ENCODE measurements at regions not wholly inside any gene's neighbourhood (a gene's known extent, or its start where the extent isn't known, plus 50 kb on each side); places are given as distances from the start of the nearest gene placed in this dataset.

GRCh38 chr5:67306965-67307607, 110.5 kb upstream of the CD180 start (continued):
- TF ChIP-seq MLX (CRISPR knock-in tag; IDR thresholded peaks at IDR 0.05) (no peak), ZNF423 (CRISPR knock-in tag; IDR thresholded peaks at IDR 0.05) (no peak), ATF6 (CRISPR knock-in tag; IDR thresholded peaks at IDR 0.05) (no peak)

- ATAC-seq: no peak
- peaks cover 11% of the 10 kb centered on the region for H3K9me3 Mint-ChIP-seq
- ChIA-PET CTCF (no interaction called here), POLR2A (no interaction called here)
- no peak for DNase-seq (ENCODE audit: low spot score)
- no peak overlapping the region for H3K4me3 Mint-ChIP-seq
- TF ChIP-seq RORB (CRISPR knock-in tag; IDR thresholded peaks at IDR 0.05) (no peak), TCF7 (CRISPR knock-in tag; IDR thresholded peaks at IDR 0.05; ENCODE audit: low read depth) (no peak), ZNF512 (CRISPR knock-in tag; IDR thresholded peaks at IDR 0.05; ENCODE audit: borderline replicate concordance) (no peak), CDX4 (CRISPR knock-in tag; IDR thresholded peaks at IDR 0.05; ENCODE audit: borderline replicate concordance) (no peak), NR2C2 (CRISPR knock-in tag; IDR thresholded peaks at IDR 0.05) (no peak), FOXP1 (CRISPR knock-in tag; IDR thresholded peaks at IDR 0.05; ENCODE audit: borderline replicate concordance) (no peak), FOXK1 (CRISPR knock-in tag; IDR thresholded peaks at IDR 0.05) (no peak), ZNF138 (CRISPR knock-in tag; conservative IDR thresholded peaks at IDR 0.05) (no peak), SP1 (CRISPR knock-in tag; conservative IDR thresholded peaks at IDR 0.05) (no peak), STAT6 (CRISPR knock-in tag; conservative IDR thresholded peaks at IDR 0.05; ENCODE audit: low read depth) (no peak), AFF4 (CRISPR knock-in tag; IDR thresholded peaks at IDR 0.05; ENCODE audit: borderline replicate concordance) (no peak), PRRX2 (CRISPR knock-in tag; IDR thresholded peaks at IDR 0.05) (no peak), TEAD4 (CRISPR knock-in tag; IDR thresholded peaks at IDR 0.05) (no peak), ATF1 (CRISPR knock-in tag; IDR thresholded peaks at IDR 0.05) (no peak), IRF2 (CRISPR knock-in tag; IDR thresholded peaks at IDR 0.05; ENCODE audit: borderline replicate concordance, low read depth) (no peak), ZNF671 (CRISPR knock-in tag; IDR thresholded peaks at IDR 0.05) (no peak), USF1 (CRISPR knock-in tag; IDR thresholded peaks at IDR 0.05) (no peak)
- peaks cover 3% of the 10 kb centered on the region; the same call in 1 of the 2 replicates for H3K4me1 Mint-ChIP-seq
- H3K36me3 Mint-ChIP-seq: peaks cover 3% of the 10 kb centered on the region; the same call in 1 of the 2 replicates
- no peak overlapping the region for H3K27ac Mint-ChIP-seq
- no peaks in the 10 kb centered on the region; the same call in 1 of the 2 replicates for H3K27me3 Mint-ChIP-seq (ENCODE audit: low read depth)
Measured at GRCh38 chr5:67305913-67306710, 109.5 kb upstream of the CD180 start.

All from WTC11 (cell line).